Erythroblast (primary cell): ENCODE measurements at regions not wholly inside any gene's neighbourhood (a gene's known extent, or its start where the extent isn't known, plus 50 kb on each side); places are given as distances from the start of the nearest gene placed in this dataset.
A peak's percentile ranks its signal among the peaks of the same experiment; 100 is the strongest.
"Not testable (repeated sequence)": the region's sequence is repeated elsewhere in the genome, so short reads cannot be mapped to it uniquely, and the experiment has no call there.

Experiments
- DNase-seq, 2 experiments: peaks; one replicate each; lab custom pipeline; 2025; lab: John Stamatoyannopoulos, UW
- GATA1 ChIP-seq: IDR thresholded peaks from 2 replicates; pipeline ENCODE4 v1.6.1; 2011; ENCODE audit warnings: low read depth, mild to moderate bottlenecking, control low read depth, low read length, moderate library complexity
- POLR2A ChIP-seq: IDR thresholded peaks from 2 replicates; pipeline ENCODE4 v1.6.1; 2011; ENCODE audit warnings: mild to moderate bottlenecking, low read length

DNA sequence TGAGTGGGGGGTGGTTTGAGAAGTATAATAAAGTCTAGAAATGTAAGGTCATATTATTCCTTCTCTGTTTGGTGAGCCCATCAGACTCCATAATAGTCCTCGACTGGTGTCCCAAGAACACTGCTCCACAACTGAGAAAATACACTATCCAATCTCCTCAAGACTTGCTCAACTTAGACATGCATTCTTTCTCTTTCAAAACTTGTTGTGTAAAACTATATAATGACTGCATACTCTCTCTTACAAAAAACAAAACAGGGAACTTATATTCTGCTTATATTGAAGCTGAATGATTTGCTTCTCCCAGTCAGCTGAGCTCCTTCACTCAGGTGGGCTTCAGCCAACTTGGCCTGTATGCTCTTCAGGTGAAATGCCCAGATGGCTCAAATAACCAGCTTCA, 204.7 kb downstream of the ZNF365 start:
- no peak for DNase-seq

DNA sequence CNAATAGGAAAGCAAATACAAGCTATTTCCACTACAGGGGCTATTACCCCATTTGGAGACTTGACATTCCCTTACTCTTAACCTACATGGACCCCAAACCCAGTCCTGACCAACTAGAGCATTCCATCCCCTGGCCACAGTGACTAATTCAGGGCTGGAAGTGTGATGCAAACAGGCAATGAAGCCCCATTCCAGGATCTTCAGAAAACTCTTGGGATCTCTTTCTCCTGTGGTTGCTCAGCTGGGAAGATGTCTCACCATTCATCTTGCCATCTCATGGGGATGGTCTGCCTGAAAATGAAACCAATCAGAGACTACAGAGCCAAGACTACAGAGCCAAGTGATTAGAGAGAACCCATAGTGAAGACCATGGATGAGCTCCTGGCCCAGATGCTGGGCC, 206.2 kb downstream of the ZNF365 start:
- no peak for DNase-seq
- no peak for TF ChIP-seq POLR2A
- no peak for TF ChIP-seq GATA1

More for the DNA sequence above, 204.7 kb downstream of the ZNF365 start:
- TF ChIP-seq POLR2A (no peak), GATA1 (no peak)

DNA sequence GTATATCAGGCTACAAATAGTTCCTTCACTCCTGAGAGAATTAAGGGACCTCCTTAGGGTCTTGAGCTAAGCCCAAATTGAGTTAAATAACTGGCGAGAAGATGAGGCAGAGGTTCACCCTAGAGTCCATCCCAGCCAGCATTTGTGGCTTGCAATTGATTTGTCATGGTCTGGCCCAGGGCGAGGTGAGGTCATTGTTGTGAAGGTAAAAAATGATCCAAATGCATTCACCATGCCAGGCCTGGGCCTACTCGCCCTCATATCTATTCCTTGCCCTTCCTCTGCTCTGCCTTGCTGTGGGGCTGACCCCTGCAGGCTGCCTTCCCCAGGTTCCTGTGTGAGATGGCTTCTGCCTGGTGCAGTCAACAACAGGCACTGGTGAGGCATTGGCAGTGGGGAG, 207.2 kb downstream of the ZNF365 start:
- TF ChIP-seq GATA1 (no peak), POLR2A (no peak)
- no peak for DNase-seq

DNA sequence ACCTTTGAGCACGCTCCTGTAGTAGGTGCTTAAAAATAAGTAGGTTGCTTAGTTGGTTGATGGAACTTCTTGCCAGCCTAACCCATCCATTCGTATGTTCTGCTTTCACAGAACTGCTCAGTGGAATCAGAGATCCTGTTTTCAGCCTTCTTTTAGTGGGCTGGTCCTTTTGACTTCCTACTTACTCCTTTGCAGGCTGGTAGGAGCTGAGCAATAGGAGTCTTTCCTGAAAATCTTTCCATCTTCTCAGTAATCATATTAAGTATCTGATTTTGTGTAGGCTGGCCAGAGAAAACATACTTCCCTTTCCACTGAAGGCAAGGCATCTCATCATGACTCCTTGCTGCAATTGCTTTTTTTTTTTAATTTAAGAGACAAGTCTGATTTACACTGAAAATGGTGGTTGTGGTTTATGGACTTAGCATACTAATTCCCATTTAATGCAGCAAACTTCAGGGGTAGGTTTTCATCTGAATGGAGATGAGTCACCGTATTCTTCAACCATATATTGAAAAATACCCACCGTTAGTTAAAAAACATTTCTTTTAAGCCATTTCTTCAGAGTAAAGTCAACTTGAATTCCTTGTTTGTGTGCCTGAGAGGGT, 208.0 kb downstream of the ZNF365 start:
- DNase-seq: no peak
- no peak for TF ChIP-seq GATA1
- TF ChIP-seq POLR2A: no peak

DNA sequence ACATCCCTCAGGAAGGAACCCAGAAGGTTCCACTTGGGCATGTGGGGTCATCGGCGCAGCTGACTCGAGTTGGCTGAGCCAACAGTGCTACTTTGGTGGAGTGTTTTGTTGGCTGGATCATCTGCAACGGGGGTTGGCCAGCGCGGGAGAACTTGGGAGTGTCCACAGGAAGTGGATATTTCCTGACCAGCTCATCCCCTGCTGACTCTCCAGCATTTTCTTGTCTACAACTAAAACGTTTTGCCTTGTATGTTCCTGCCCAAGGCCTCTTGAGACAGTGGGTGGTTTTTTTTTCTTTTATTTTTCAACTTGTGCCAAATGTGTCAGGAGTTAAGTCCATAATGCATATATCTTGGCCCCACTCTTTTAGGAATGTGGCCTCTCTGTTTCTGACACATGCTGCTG, 208.6 kb downstream of the ZNF365 start:
- no peak for DNase-seq
- no peak for TF ChIP-seq POLR2A
- TF ChIP-seq GATA1: no peak

DNA sequence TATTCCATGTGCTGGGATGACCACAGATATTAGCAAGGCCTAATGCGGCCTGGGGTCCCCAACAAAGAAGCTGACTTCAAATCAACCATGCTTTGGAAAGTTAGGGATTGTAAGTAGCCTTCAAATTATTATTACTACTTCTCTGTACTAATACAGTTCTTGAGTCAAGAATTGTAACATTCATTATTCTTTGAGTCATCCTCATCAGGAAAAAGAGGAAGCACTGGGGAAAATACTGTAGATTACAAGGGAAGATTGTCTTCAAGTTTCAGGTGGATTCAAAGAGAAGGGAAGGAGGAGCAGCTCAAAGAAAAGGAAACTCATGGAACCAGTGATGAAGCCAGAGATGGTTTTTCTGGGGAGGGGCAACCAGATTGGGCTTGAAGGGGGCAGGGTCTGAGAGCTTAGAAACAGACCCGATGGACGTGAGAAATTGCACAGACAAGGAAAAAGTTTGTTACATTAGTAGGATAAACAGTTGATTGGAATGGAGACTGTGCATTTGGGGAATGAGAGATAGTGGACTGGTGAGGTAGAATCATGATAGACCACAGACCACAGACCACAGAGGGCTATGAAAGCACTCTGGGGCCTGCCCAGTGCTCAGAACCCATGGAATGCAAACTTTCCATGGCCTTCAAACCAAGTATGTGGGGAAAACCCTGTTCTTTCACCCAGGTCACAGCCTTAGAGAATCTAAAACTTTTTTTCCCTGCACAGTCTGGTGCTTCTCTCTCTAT, 209.9 kb downstream of the ZNF365 start:
- DNase-seq: no peak
- TF ChIP-seq GATA1: no peak
- no peak for TF ChIP-seq POLR2A

- no peak for DNase-seq
- TF ChIP-seq GATA1: no peak
Observed at GRCh38 chr10:62584731-62585130, 210.6 kb downstream of the ZNF365 start.

- TF ChIP-seq POLR2A: no peak
- TF ChIP-seq GATA1: no peak
Observed at GRCh38 chr10:62585211-62585775, 211.1 kb downstream of the ZNF365 start.

DNA sequence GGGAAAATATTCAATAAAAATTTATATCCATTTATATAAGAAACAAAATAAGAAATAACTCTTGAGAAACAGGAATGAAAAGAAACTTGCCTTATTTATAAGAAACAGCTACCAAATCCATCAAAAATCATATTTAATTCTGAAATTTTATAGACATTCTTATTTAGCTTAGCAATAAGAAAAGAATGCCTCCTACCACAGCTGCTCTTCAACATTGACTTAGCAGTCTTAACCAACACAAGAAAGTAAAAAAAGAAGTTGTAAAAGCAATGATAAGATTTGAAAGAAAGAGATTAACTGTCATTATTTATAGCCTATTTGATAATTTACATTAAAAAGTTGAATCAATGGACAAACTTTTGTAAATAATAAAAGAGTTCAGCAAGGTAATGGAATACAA, 212.8 kb downstream of the ZNF365 start:
- no peak for DNase-seq
- TF ChIP-seq GATA1: no peak
- TF ChIP-seq POLR2A: no peak

More at GRCh38 chr10:62585211-62585775, 211.1 kb downstream of the ZNF365 start:
- DNase-seq: no peak

DNA sequence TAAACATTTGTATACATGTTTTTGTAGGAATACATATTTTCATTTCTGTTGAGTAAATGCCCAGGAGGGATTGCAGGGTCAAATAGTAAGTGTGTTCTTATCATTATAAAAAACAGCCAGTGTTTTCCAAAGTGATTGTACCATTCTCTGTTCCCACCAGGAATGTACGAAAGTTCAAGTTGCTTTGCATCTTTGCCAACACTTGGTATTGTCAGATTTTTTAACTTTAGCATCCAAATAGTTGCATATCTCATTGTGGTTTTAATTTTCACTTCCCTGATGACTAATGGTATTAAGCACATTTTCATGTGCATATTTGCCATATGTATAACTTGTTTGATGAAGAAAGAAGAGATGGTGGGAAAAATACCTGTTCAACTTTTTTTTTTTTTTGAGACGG, 213.9 kb downstream of the ZNF365 start:
- DNase-seq: no peak
- TF ChIP-seq POLR2A (no peak), GATA1 (no peak)

GRCh38 chr10:62589689-62590088, 214.8 kb upstream of the ADO start:
- DNase-seq: no peak
- TF ChIP-seq POLR2A (no peak), GATA1 (no peak)

DNA sequence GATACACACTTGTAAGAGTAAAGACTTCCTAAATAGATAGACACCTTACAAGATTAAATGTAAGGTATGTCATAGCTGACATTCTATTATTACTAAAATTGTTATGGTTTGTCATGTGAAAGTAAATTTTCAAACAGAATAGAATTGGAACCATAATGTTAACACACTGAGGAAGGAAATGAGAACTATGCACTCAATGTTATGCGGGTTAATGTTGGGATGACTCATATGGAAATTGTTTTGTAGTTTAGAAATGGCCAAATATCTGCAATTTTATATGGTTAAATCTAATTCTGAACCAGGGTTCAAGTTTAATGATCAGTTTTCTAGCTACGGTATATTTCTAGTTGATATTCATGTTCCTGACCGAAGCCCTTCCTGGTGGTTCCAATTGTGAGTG, 214.2 kb upstream of the ADO start:
- TF ChIP-seq GATA1 (no peak), POLR2A (no peak)
- DNase-seq: no peak

DNA sequence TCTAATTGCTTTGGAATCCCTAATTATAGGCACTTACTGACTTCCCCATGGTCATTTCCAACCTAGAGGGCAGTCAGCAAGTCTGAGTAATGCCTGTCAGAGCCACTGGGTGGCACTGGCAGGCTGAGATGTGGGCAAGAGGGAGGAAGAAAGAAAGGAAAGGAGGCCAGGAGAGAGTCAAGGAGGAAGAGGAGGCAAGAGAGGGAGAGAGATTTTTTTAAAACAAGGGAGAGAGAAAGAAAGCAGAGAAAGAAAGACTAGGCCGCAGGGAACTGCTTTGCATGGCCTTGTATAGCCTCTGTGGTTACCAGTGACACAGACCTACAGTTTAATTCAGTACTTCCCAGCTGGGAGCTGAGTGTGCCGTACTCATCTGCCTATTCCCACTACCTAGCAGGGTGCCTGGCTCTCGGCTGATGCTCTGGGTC, 210.4 kb upstream of the ADO start:
- TF ChIP-seq GATA1 (no peak), POLR2A (no peak)
- peak; percentile 35 to 56 for DNase-seq

- no peak for TF ChIP-seq GATA1
- no peak for TF ChIP-seq POLR2A
- no peak for DNase-seq
Observed at GRCh38 chr10:62597226-62597625, 207.3 kb upstream of the ADO start.

- DNase-seq: no peak
- no peak for TF ChIP-seq POLR2A
- no peak for TF ChIP-seq GATA1
Observed at GRCh38 chr10:62599161-62599560, 205.4 kb upstream of the ADO start.

GRCh38 chr10:62606551-62606950, 198.0 kb upstream of the ADO start:
- not testable (repeated sequence) for DNase-seq

GRCh38 chr10:62608189-62608875, 196.2 kb upstream of the ADO start:
- DNase-seq: not testable (repeated sequence)
